B cell (primary cell): ENCODE measurements at regions not wholly inside any gene's neighbourhood (a gene's known extent, or its start where the extent isn't known, plus 50 kb on each side); places are given as distances from the start of the nearest gene placed in this dataset.

Experiments
- ATAC-seq: fragments of 200-7000 bp; cut with Tn5 transposase; one replicate; pipeline ENCODE4 v1.10.0; 2021; ENCODE audit warnings: low read depth, mild to moderate bottlenecking, moderate number of reproducible peaks, moderate library complexity
- CTCF ChIA-PET: fragments of 350-600 bp; sonication (Branson Sonifier 250); formaldehyde crosslinking; loops from one replicate; lab custom pipeline; 2021; ENCODE audit warnings: antibody characterized with exemption, inconsistent platforms; lab: Charles Lee
- POLR2A ChIA-PET: fragments of 350-600 bp; sonication (Branson Sonifier 250); formaldehyde crosslinking; loops from one replicate; lab custom pipeline; 2021; ENCODE audit warnings: antibody characterized with exemption; lab: Charles Lee
- DNase-seq: peaks from one replicate; pipeline ENCODE4 v3.0.0; 2013
- H2AFZ ChIP-seq: 2 replicates; pipeline ENCODE4 v1.6.1; 2012; ENCODE audit warnings: mild to moderate bottlenecking, low read depth, low read length; ENCODE audit not compliant: insufficient read depth, poor library complexity, severe bottlenecking
- H3K27ac ChIP-seq, 2 donors: 1 replicate in 1 of 2; 2 replicates in 1 of 2; pipeline ENCODE4 v1.5.1; 2012 to 2013; ENCODE audit warnings: low read length in 2 of 2, mild to moderate bottlenecking in 2 of 2, moderate library complexity in 1 of 2
- H3K27me3 ChIP-seq, 4 experiments: fragments of 200-600 bp in 1 of 4; sonication (generic) in 1 of 4; replicated peaks in 1 of 4; 1 replicate in 2 of 4; 2 replicates in 2 of 4; pipeline versions ENCODE4 v1.6.1 to v1.7.0; 2013 to 2016; ENCODE audit warnings: low read length in 3 of 4, mild to moderate bottlenecking in 2 of 4, mixed read lengths in 1 of 4, moderate library complexity in 1 of 4; ENCODE audit not compliant: insufficient read depth in 4 of 4, control insufficient read depth in 3 of 4; ENCODE audit errors: control extremely low read depth in 1 of 4
- H3K36me3 ChIP-seq, 2 experiments: replicated peaks in 1 of 2; 1 replicate in 1 of 2; 2 replicates in 1 of 2; pipeline versions ENCODE4 v1.6.1 to v1.7.1; 2013; ENCODE audit warnings: low read length in 1 of 2; ENCODE audit not compliant: insufficient read depth in 2 of 2, control insufficient read depth in 1 of 2; ENCODE audit errors: control extremely low read depth in 1 of 2, extremely low read depth in 1 of 2
- H3K4me1 ChIP-seq, 2 donors: fragments of 200-600 bp in 1 of 2; sonication (generic) in 1 of 2; 1 replicate in 1 of 2; 2 replicates in 1 of 2; pipeline versions ENCODE4 v1.5.1 to v1.6.1; 2013 to 2017; ENCODE audit warnings: low read length in 2 of 2; ENCODE audit not compliant: control insufficient read depth in 2 of 2, insufficient read depth in 2 of 2
- H3K4me2 ChIP-seq: replicated peaks from 2 replicates; pipeline ENCODE3; 2012; ENCODE audit warnings: mild to moderate bottlenecking, low read depth, low read length; ENCODE audit not compliant: poor library complexity, severe bottlenecking
- H3K4me3 ChIP-seq, 5 experiments: fragments of 200-600 bp in 1 of 5; sonication (generic) in 1 of 5; 1 replicate in 3 of 5; 2 replicates in 2 of 5; pipeline versions ENCODE4 v1.5.1 to v1.7.0; 2011 to 2016; ENCODE audit warnings: low read length in 4 of 5, mild to moderate bottlenecking in 4 of 5, low read depth in 2 of 5, control low read depth in 1 of 5, moderate library complexity in 1 of 5; ENCODE audit not compliant: insufficient read depth in 1 of 5; ENCODE audit errors: control extremely low read depth in 1 of 5, extremely low read depth in 1 of 5
- H3K79me2 ChIP-seq: fragments of 200-600 bp; sonication (generic); one replicate; pipeline ENCODE4 v1.6.0; 2016; ENCODE audit warnings: low read length; ENCODE audit not compliant: control insufficient read depth, insufficient read depth
- H3K9ac ChIP-seq: fragments of 200-600 bp; sonication (generic); 2 replicates; pipeline ENCODE4 v1.6.1; 2017; ENCODE audit warnings: mild to moderate bottlenecking, low read length, moderate library complexity
- H3K9me3 ChIP-seq, 3 donors: one replicate each; pipeline versions ENCODE4 v1.6.1 to v1.7.1; 2013; ENCODE audit warnings: low read length in 2 of 3; ENCODE audit not compliant: control insufficient read depth in 2 of 3, insufficient read depth in 1 of 3; ENCODE audit errors: control extremely low read depth in 1 of 3
- H4K20me1 ChIP-seq: 2 replicates; pipeline ENCODE4 v1.6.0; 2012; ENCODE audit warnings: mild to moderate bottlenecking, low read length; ENCODE audit not compliant: insufficient read depth, control insufficient read depth, poor library complexity, severe bottlenecking
- H3K27ac Mint-ChIP-seq: one replicate; pipeline ENCODE4 v1.8.0; 2021; ENCODE audit warnings: mixed read lengths
- H3K27me3 Mint-ChIP-seq: one replicate; pipeline ENCODE4 v1.8.0; 2021; ENCODE audit warnings: mixed read lengths
- H3K4me1 Mint-ChIP-seq: one replicate; pipeline ENCODE4 v1.8.0; 2021; ENCODE audit warnings: mixed read lengths
- H3K4me3 Mint-ChIP-seq: one replicate; pipeline ENCODE4 v1.8.0; 2021; ENCODE audit warnings: mixed read lengths
- H3K9me3 Mint-ChIP-seq: one replicate; pipeline ENCODE4 v1.8.0; 2022; ENCODE audit warnings: mixed read lengths; ENCODE audit not compliant: insufficient read depth
- CTCF ChIP-seq: fragments of 200-600 bp; IDR thresholded peaks from one replicate; pipeline ENCODE4 v1.8.0; 2022; ENCODE audit warnings: antibody characterized with exemption, mild to moderate bottlenecking
- EZH2 ChIP-seq: IDR thresholded peaks from 2 replicates; pipeline ENCODE4 v1.6.1; 2012; ENCODE audit warnings: borderline replicate concordance, low read depth, mild to moderate bottlenecking, moderate library complexity, low read length; ENCODE audit not compliant: insufficient read depth, poor library complexity, severe bottlenecking
- WGBS: methylation state at CpG from one replicate; pipeline ENCODE4 v1.1.5; 2013; ENCODE audit warnings: missing lambda C conversion rate; ENCODE audit not compliant: insufficient coverage; 5-methylcytosine and 5-hydroxymethylcytosine counted together
- intact Hi-C: fragments of 100-400 bp; cut with micrococcal nuclease; formaldehyde crosslinking; loops from one replicate; pipeline ENCODE4 v1.10.0; 2022

- TF ChIP-seq EZH2 (no peak), CTCF (no peak)
- H3K27ac Mint-ChIP-seq: no peak overlapping the region
These were observed 330.1 kb downstream of the FAT3 start for GRCh38 chr11:92554688-92555087.

GRCh38 chr11:92556431-92556830, 331.8 kb downstream of the FAT3 start:
- ChIA-PET CTCF (no interaction called here), POLR2A (no interaction called here)
- H3K9me3 Mint-ChIP-seq: no peaks in the 10 kb centered on the region
- H3K79me2 ChIP-seq: no peaks in the 10 kb centered on the region
- H4K20me1 ChIP-seq: no peaks in the 10 kb centered on the region
- H3K9me3 ChIP-seq: no peaks in the 10 kb centered on the region
- H3K27ac ChIP-seq: no peak overlapping the region
- no peak for DNase-seq
- no peak overlapping the region for H2AFZ ChIP-seq
- H3K36me3 ChIP-seq: no peaks in the 10 kb centered on the region
- no peak overlapping the region for H3K4me2 ChIP-seq
- no peak overlapping the region for H3K27ac Mint-ChIP-seq
- no peaks in the 10 kb centered on the region for H3K4me1 Mint-ChIP-seq
- no peak for ATAC-seq
- H3K27me3 Mint-ChIP-seq: no peaks in the 10 kb centered on the region
- WGBS: 63% methylated on average over 4 of the region's 4 CpGs
- intact Hi-C loops: no loop called here
- H3K27me3 ChIP-seq: no peaks in the 10 kb centered on the region
- TF ChIP-seq EZH2 (no peak), CTCF (no peak)
- no peak overlapping the region for H3K9ac ChIP-seq
- no peak overlapping the region for H3K4me3 Mint-ChIP-seq
- H3K4me3 ChIP-seq: no peak overlapping the region
- no peaks in the 10 kb centered on the region for H3K4me1 ChIP-seq

More at GRCh38 chr11:92554688-92555087, 330.1 kb downstream of the FAT3 start:
- ATAC-seq: no peak
- ChIA-PET CTCF (no interaction called here), POLR2A (no interaction called here)
- Mint-ChIP-seq H3K9me3 (no peaks in the 10 kb centered on the region), H3K4me1 (no peaks in the 10 kb centered on the region), H3K4me3 (no peak overlapping the region), H3K27me3 (no peaks in the 10 kb centered on the region)
- H3K79me2 ChIP-seq: no peaks in the 10 kb centered on the region
- no peak overlapping the region for H3K27ac ChIP-seq
- no peaks in the 10 kb centered on the region for H3K9me3 ChIP-seq
- H3K27me3 ChIP-seq: no peaks in the 10 kb centered on the region
- H3K36me3 ChIP-seq: no peaks in the 10 kb centered on the region
- no peak overlapping the region for H2AFZ ChIP-seq
- no peak overlapping the region for H3K9ac ChIP-seq
- H3K4me2 ChIP-seq: no peak overlapping the region
- no peaks in the 10 kb centered on the region for H3K4me1 ChIP-seq
- no peaks in the 10 kb centered on the region for H4K20me1 ChIP-seq
- no peak overlapping the region for H3K4me3 ChIP-seq
- intact Hi-C loops: no loop called here
- no peak for DNase-seq
- WGBS: 97% methylated on average over 5 of the region's 7 CpGs
